IMR-90 (cell line): ENCODE measurements at regions not wholly inside any gene's neighbourhood (a gene's known extent, or its start where the extent isn't known, plus 50 kb on each side); places are given as distances from the start of the nearest gene placed in this dataset.

ENCODE experiments used
- ATAC-seq: fragments of 200-7000 bp; cut with Tn5 transposase; 2 replicates; pipeline ENCODE4 v1.9.1; 2020; ENCODE audit warnings: low read depth, mild to moderate bottlenecking, moderate library complexity
- BruUV-seq: library from RNA; stranded (reverse); fragments of 400-500 nt; replicated peaks from 2 replicates; lab custom pipeline; 2021; lab: Mats Ljungman, UMichigan
- CTCF ChIA-PET: fragments of 300-600 bp; formaldehyde crosslinking; extraction: SDS; loops from one replicate; lab custom pipeline; 2021; ENCODE audit warnings: antibody characterized with exemption; lab: Yijun Ruan, JAX
- POLR2A ChIA-PET: fragments of 300-600 bp; sonication (Branson Sonifier 250); formaldehyde crosslinking; loops from one replicate; lab custom pipeline; 2022; ENCODE audit warnings: antibody characterized with exemption; ENCODE audit not compliant: unreplicated experiment; lab: Charles Lee
- DNase-seq: peaks from one replicate; pipeline ENCODE4 v3.0.0; 2013
- H2AFZ ChIP-seq: replicated peaks from 2 replicates; pipeline ENCODE3; 2013; ENCODE audit warnings: low read length, mild to moderate bottlenecking; ENCODE audit not compliant: poor library complexity
- H2AK5ac ChIP-seq: 2 replicates; pipeline ENCODE4 v1.6.1; 2013; ENCODE audit warnings: low read depth, low read length, inconsistent platforms
- H2AK9ac ChIP-seq: replicated peaks from 2 replicates; pipeline ENCODE3; 2013; ENCODE audit warnings: mild to moderate bottlenecking, low read depth, low read length, moderate library complexity; ENCODE audit not compliant: poor library complexity
- H2BK120ac ChIP-seq: 2 replicates; pipeline ENCODE4 v1.6.1; 2013; ENCODE audit warnings: low read depth, low read length, inconsistent platforms
- H2BK15ac ChIP-seq: 3 replicates; pipeline ENCODE4 v1.6.1; 2013; ENCODE audit warnings: low read depth, low read length, inconsistent platforms
- H2BK20ac ChIP-seq: 2 replicates; pipeline ENCODE4 v1.6.1; 2013; ENCODE audit warnings: low read depth, mild to moderate bottlenecking, inconsistent platforms, low read length, moderate library complexity
- H2BK5ac ChIP-seq: 2 replicates; pipeline ENCODE4 v1.6.1; 2013; ENCODE audit warnings: mild to moderate bottlenecking, low read depth, low read length, inconsistent platforms; ENCODE audit not compliant: poor library complexity, severe bottlenecking
- H3K14ac ChIP-seq: replicated peaks from 2 replicates; pipeline ENCODE4 v1.6.1; 2013; ENCODE audit warnings: low read depth, low read length, inconsistent platforms
- H3K18ac ChIP-seq: 2 replicates; pipeline ENCODE4 v1.6.1; 2013; ENCODE audit warnings: low read depth, low read length, control low read depth
- H3K23ac ChIP-seq: 2 replicates; pipeline ENCODE4 v1.6.1; 2013; ENCODE audit warnings: low read depth, low read length, inconsistent platforms
- H3K27ac ChIP-seq: 2 replicates; pipeline ENCODE4 v1.5.1; 2013; ENCODE audit warnings: mild to moderate bottlenecking, control low read depth, low read length; ENCODE audit not compliant: insufficient read depth
- H3K27me3 ChIP-seq: 2 replicates; pipeline ENCODE4 v1.6.1; 2013; ENCODE audit warnings: low read length; ENCODE audit not compliant: control insufficient read depth, insufficient read depth
- H3K36me3 ChIP-seq: 2 replicates; pipeline ENCODE4 v1.6.1; 2013; ENCODE audit warnings: low read length, mixed read lengths; ENCODE audit not compliant: control insufficient read depth, insufficient read depth
- H3K4ac ChIP-seq: 2 replicates; pipeline ENCODE4 v1.6.1; 2013; ENCODE audit warnings: low read depth, low read length, inconsistent platforms
- H3K4me1 ChIP-seq: 2 replicates; pipeline ENCODE4 v1.6.1; 2013; ENCODE audit warnings: low read length, mixed read lengths; ENCODE audit not compliant: control insufficient read depth, insufficient read depth
- H3K4me2 ChIP-seq: 2 replicates; pipeline ENCODE4 v1.6.1; 2013; ENCODE audit warnings: low read depth, mild to moderate bottlenecking, control low read depth, low read length, moderate library complexity
- H3K4me3 ChIP-seq: 2 replicates; pipeline ENCODE4 v1.5.1; 2013; ENCODE audit warnings: low read depth, mild to moderate bottlenecking, control low read depth, low read length, moderate library complexity; ENCODE audit not compliant: insufficient read depth
- H3K56ac ChIP-seq: 2 replicates; pipeline ENCODE4 v1.6.1; 2013; ENCODE audit warnings: low read length, inconsistent platforms; ENCODE audit not compliant: insufficient read depth; ENCODE audit errors: extremely low read depth
- H3K79me1 ChIP-seq, 2 experiments: 2 replicates each; pipeline ENCODE4 v1.6.1; 2013; ENCODE audit warnings: low read length in 2 of 2, inconsistent platforms in 1 of 2, low read depth in 1 of 2
- H3K9ac ChIP-seq: 2 replicates; pipeline ENCODE4 v1.6.1; 2013; ENCODE audit warnings: low read depth, low read length, control low read depth
- H3K9me1 ChIP-seq: 2 replicates; pipeline ENCODE4 v1.6.1; 2013; ENCODE audit warnings: low read length, inconsistent platforms; ENCODE audit not compliant: insufficient read depth
- H3K9me3 ChIP-seq: 2 replicates; pipeline ENCODE4 v1.6.1; 2013; ENCODE audit warnings: low read length; ENCODE audit not compliant: control insufficient read depth, insufficient read depth
- H4K20me1 ChIP-seq: 2 replicates; pipeline ENCODE4 v1.6.1; 2013; ENCODE audit warnings: low read length, inconsistent platforms; ENCODE audit not compliant: insufficient read depth
- H4K5ac ChIP-seq: 2 replicates; pipeline ENCODE4 v1.6.1; 2013; ENCODE audit warnings: mild to moderate bottlenecking, low read depth, low read length, control low read depth
- H4K8ac ChIP-seq, 2 experiments: 2 replicates each; pipeline ENCODE4 v1.6.1; 2013; ENCODE audit warnings: low read depth in 2 of 2, low read length in 2 of 2, control low read depth in 1 of 2, inconsistent platforms in 1 of 2
- H4K91ac ChIP-seq: 2 replicates; pipeline ENCODE4 v1.6.1; 2013; ENCODE audit warnings: low read depth, low read length, inconsistent platforms; ENCODE audit not compliant: insufficient read depth
- BHLHE40 ChIP-seq: fragments of 150-350 bp; IDR thresholded peaks from 2 replicates; pipeline ENCODE4 v1.6.1; 2016; ENCODE audit warnings: mild to moderate bottlenecking, low read depth, low read length
- CEBPB ChIP-seq: IDR thresholded peaks from 2 replicates; pipeline ENCODE4 v1.6.1; 2012; ENCODE audit warnings: low read depth, low read length, improper control_type of control experiment
- CHD1 ChIP-seq: IDR thresholded peaks from 2 replicates; pipeline ENCODE4 v1.6.1; 2012; ENCODE audit warnings: low read depth, low read length, improper control_type of control experiment
- CTCF ChIP-seq: conservative IDR thresholded peaks from 2 replicates; pipeline ENCODE4 v1.5.1; 2012; ENCODE audit warnings: mild to moderate bottlenecking, low read depth, low read length, improper control_type of control experiment
- FOS ChIP-seq: fragments of 150-350 bp; IDR thresholded peaks from 2 replicates; pipeline ENCODE4 v1.6.1; 2016; ENCODE audit warnings: low read depth, low read length
- MAFK ChIP-seq: IDR thresholded peaks from 2 replicates; pipeline ENCODE4 v1.6.1; 2012; ENCODE audit warnings: low read depth, low read length, improper control_type of control experiment
- MAZ ChIP-seq: IDR thresholded peaks from 2 replicates; pipeline ENCODE4 v1.6.1; 2012; ENCODE audit warnings: low read depth, mild to moderate bottlenecking, low read length, improper control_type of control experiment, moderate library complexity, borderline replicate concordance
- MXI1 ChIP-seq: IDR thresholded peaks from 2 replicates; pipeline ENCODE4 v1.6.1; 2012; ENCODE audit warnings: low read depth, mild to moderate bottlenecking, low read length, moderate library complexity, borderline replicate concordance
- NFE2L2 ChIP-seq: fragments of 150-350 bp; IDR thresholded peaks from 2 replicates; pipeline ENCODE4 v1.6.1; 2016; ENCODE audit warnings: low read depth, mild to moderate bottlenecking, low read length
- POLR2A ChIP-seq: IDR thresholded peaks from 2 replicates; pipeline ENCODE4 v1.6.1; 2012; ENCODE audit warnings: mild to moderate bottlenecking, low read depth, low read length
- RAD21 ChIP-seq: IDR thresholded peaks from 2 replicates; pipeline ENCODE4 v1.6.1; 2012; ENCODE audit warnings: low read length, improper control_type of control experiment
- RCOR1 ChIP-seq: IDR thresholded peaks from 2 replicates; pipeline ENCODE4 v1.6.1; 2012; ENCODE audit warnings: mild to moderate bottlenecking, low read length, improper control_type of control experiment; ENCODE audit not compliant: insufficient replicate concordance
- RFX5 ChIP-seq: IDR thresholded peaks from 2 replicates; pipeline ENCODE4 v1.8.0; 2012; ENCODE audit warnings: low read depth, mild to moderate bottlenecking, low read length, moderate library complexity
- SMC3 ChIP-seq: fragments of 150-350 bp; IDR thresholded peaks from 2 replicates; pipeline ENCODE4 v1.6.1; 2016; ENCODE audit warnings: low read depth, mild to moderate bottlenecking, antibody characterized with exemption, low read length, moderate library complexity
- USF2 ChIP-seq: fragments of 150-350 bp; IDR thresholded peaks from 2 replicates; pipeline ENCODE4 v1.6.1; 2017; ENCODE audit warnings: mild to moderate bottlenecking, antibody characterized with exemption, low read length, low read depth
- WGBS, 2 experiments: methylation state at CpG; one replicate each; pipeline versions ENCODE4 v1.1.5 to v1.1.7; 2013; ENCODE audit warnings: missing lambda C conversion rate in 2 of 2; ENCODE audit not compliant: insufficient read length in 1 of 2; ENCODE audit errors: extremely low coverage in 2 of 2; 5-methylcytosine and 5-hydroxymethylcytosine counted together
- dilution Hi-C: fragments of 300-500 bp; cut with HindIII; formaldehyde crosslinking; loops from one replicate; pipeline ENCODE4 v1.14.3; 2018; ENCODE audit warnings: low sequenced_read_pairs; ENCODE audit not compliant: unreplicated experiment
- in situ Hi-C: fragments of 300-500 bp; cut with MboI; formaldehyde crosslinking; loops from 3 replicates; pipeline ENCODE4 v1.14.3; 2019; ENCODE audit warnings: low sequenced_read_pairs, inconsistent platforms, mixed read lengths
- intact Hi-C: fragments of 100-400 bp; cut with micrococcal nuclease; formaldehyde crosslinking; loops from 2 replicates; pipeline ENCODE4 v1.10.0; 2022
- TF ChIP-seq, protein P1 (sequence below): fragments of 150-350 bp; IDR thresholded peaks from 2 replicates; pipeline ENCODE4 v1.6.1; 2016; ENCODE audit warnings: low read depth, mild to moderate bottlenecking, low read length, moderate library complexity, borderline replicate concordance

DNA sequence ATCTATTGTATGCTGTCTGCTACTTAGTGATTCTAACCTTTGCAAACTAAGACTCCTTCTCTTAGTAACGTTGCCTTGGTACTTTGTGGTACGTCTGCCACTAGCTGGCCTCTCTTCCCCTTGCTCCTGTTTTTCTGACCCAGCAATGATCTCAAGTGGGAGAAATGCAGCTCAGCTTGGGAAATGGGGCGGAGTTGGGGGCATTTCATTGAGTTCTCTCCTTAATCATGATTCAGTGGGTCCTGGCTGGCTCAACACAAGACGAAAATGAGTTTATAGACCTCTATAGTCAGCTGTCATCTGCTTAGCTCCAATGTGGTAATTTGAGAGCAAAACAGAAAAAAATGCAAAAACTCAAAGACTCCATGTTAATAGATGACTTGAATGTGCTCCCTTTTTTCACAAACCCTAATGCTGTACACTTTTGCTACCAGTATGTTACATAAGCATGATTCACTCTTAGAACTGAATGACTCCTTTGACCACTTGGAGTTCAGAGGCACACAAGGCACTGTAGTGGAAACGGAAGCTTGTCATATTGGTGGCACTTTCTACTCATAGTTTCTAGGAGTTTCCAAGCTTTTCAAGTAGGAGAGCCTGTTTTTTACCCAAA is 55.3 kb upstream of the SOX4 start:
- WGBS, 2 experiments: no CpG with 5 or more reads among the region's 5 CpGs
- H3K36me3 ChIP-seq: no peaks in the 10 kb centered on the region
- no peak overlapping the region for H3K9ac ChIP-seq
- ChIA-PET POLR2A (interaction anchor here (0.6 kb wide), 1 partner anchor 52 kb away, joined by 3 read pairs; no protein-coding TSS in a partner anchor), CTCF (interaction anchor here (0.6 to 1.8 kb wide), 2 partner anchors 11 to 33 kb away, joined by 3 to 7 read pairs; no protein-coding TSS in a partner anchor)
- TF ChIP-seq RCOR1 (no peak), RFX5 (no peak), MXI1 (no peak), FOS (no peak), NFE2L2 (no peak), CEBPB (no peak), SMC3 (no peak), USF2 (no peak), BHLHE40 (no peak), CHD1 (no peak), MAZ (no peak), RAD21 (no peak), POLR2A (no peak), CTCF (no peak), MAFK (no peak)
- TF ChIP-seq, protein P1, sequence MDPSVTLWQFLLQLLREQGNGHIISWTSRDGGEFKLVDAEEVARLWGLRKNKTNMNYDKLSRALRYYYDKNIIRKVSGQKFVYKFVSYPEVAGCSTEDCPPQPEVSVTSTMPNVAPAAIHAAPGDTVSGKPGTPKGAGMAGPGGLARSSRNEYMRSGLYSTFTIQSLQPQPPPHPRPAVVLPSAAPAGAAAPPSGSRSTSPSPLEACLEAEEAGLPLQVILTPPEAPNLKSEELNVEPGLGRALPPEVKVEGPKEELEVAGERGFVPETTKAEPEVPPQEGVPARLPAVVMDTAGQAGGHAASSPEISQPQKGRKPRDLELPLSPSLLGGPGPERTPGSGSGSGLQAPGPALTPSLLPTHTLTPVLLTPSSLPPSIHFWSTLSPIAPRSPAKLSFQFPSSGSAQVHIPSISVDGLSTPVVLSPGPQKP: no peak
- ATAC-seq (peak; percentile 48; the same call in 1 of the 2 replicates), DNase-seq (peak; percentile 40)
- H3K79me1 ChIP-seq: no peaks in the 10 kb centered on the region
- no peak overlapping the region for H2BK5ac ChIP-seq
- H2BK15ac ChIP-seq: no peak overlapping the region
- no peaks in the 10 kb centered on the region for H3K27me3 ChIP-seq
- H3K9me3 ChIP-seq: no peaks in the 10 kb centered on the region
- H3K23ac ChIP-seq: no peak overlapping the region
- no peak overlapping the region for H4K8ac ChIP-seq
- no peak overlapping the region for H3K18ac ChIP-seq
- H3K14ac ChIP-seq: no peak overlapping the region
- no peak overlapping the region for H3K4me2 ChIP-seq
- H4K5ac ChIP-seq: no peak overlapping the region
- H3K4me1 ChIP-seq: no peaks in the 10 kb centered on the region
- no peak overlapping the region for H2BK20ac ChIP-seq
- H4K91ac ChIP-seq: no peak overlapping the region
- in situ Hi-C loops (no loop called here), intact Hi-C loops (no loop called here), dilution Hi-C loops (no loop called here)
- H2AK9ac ChIP-seq: no peak overlapping the region
- no peak overlapping the region for H3K4ac ChIP-seq
- H2AK5ac ChIP-seq: no peak overlapping the region
- no peak overlapping the region for H2AFZ ChIP-seq
- H3K4me3 ChIP-seq: no peak overlapping the region
- no peaks in the 10 kb centered on the region for H4K20me1 ChIP-seq
- H3K9me1 ChIP-seq: no peaks in the 10 kb centered on the region
- no TSS peak for BruUV-seq
- H3K27ac ChIP-seq: no peak overlapping the region
- no peak overlapping the region for H3K56ac ChIP-seq
- H2BK120ac ChIP-seq: no peak overlapping the region
